Ovary (tissue), 7 donors: ENCODE measurements at regions not wholly inside any gene's neighbourhood (a gene's known extent, or its start where the extent isn't known, plus 50 kb on each side); places are given as distances from the start of the nearest gene placed in this dataset.

ENCODE experiments used
- DNase-seq, 5 donors: peaks; one replicate each; pipeline ENCODE4 v3.0.0-alpha.2; 2019 to 2020
- H3K27ac ChIP-seq, 2 donors: fragments of 200-600 bp; one replicate each; pipeline versions ENCODE4 v1.5.1 to v1.8.0; 2019 to 2022
- H3K27me3 ChIP-seq: fragments of 200-600 bp; one replicate; pipeline ENCODE4 v1.8.0; 2022
- H3K36me3 ChIP-seq: fragments of 200-600 bp; sonication (generic); one replicate; pipeline ENCODE4 v1.5.1; 2019
- H3K4me1 ChIP-seq: one replicate; pipeline ENCODE4 v1.8.1; 2013; ENCODE audit warnings: mild to moderate bottlenecking, moderate library complexity; ENCODE audit not compliant: insufficient read depth
- H3K4me3 ChIP-seq: fragments of 200-600 bp; sonication (generic); one replicate; pipeline ENCODE4 v1.5.1; 2017
- H3K9me3 ChIP-seq, 2 donors: fragments of 200-600 bp in 1 of 2; sonication (generic) in 1 of 2; one replicate each; pipeline versions ENCODE4 v1.5.1 to v1.8.1; 2013 to 2019; ENCODE audit warnings: mild to moderate bottlenecking in 1 of 2, moderate library complexity in 1 of 2
- CTCF ChIP-seq, 3 donors: fragments of 450-650 bp in 2 of 3; fragments of 200-600 bp in 1 of 3; IDR thresholded peaks; one replicate each; pipeline versions ENCODE4 v1.5.1 to v1.8.0; 2016 to 2022; ENCODE audit warnings: antibody characterized with exemption in 3 of 3, mild to moderate bottlenecking in 1 of 3
- EP300 ChIP-seq: sonication (generic); formaldehyde crosslinking; IDR thresholded peaks from one replicate; pipeline ENCODE4 v1.6.1; 2017; ENCODE audit warnings: antibody characterized with exemption
- POLR2A ChIP-seq: fragments of 450-650 bp; IDR thresholded peaks from one replicate; pipeline ENCODE4 v1.6.1; 2017; ENCODE audit warnings: antibody characterized with exemption, mild to moderate bottlenecking, moderate library complexity
- WGBS, 3 donors: extraction: QIAGEN DNeasy Blood & Tissue Kit in 1 of 3; methylation state at CpG; one replicate each; pipeline versions ENCODE4 v1.1.5 to v1.1.7; 2013 to 2017; 5-methylcytosine and 5-hydroxymethylcytosine counted together
- intact Hi-C, 4 donors: fragments of 100-400 bp; cut with DNase I; formaldehyde crosslinking; loops; one replicate each; pipeline versions ENCODE4 v1.11.0 to v1.15.1; 2022 to 2023
- donor health status: DM: no; HTN: no; CAD: no; lungs with moderate emphysema.
- donor health status: DM: no; HTN: no; CAD: no.
- donor health status: Bipolar disorder and iron deficiency.
- donor health status: DM: no; HTN: no; CAD: no.
- donor health status: DM: yes; HTN: yes; CAD: no.

GRCh38 chr5:107295914-107296313, 374.8 kb downstream of the EFNA5 start:
- intact Hi-C loops = no loop called here

GRCh38 chr5:107294669-107295068, 376.1 kb downstream of the EFNA5 start:
- H3K36me3 ChIP-seq = no peaks in the 10 kb centered on the region
- no peak overlapping the region for H3K27ac ChIP-seq
- no peak for DNase-seq
- TF ChIP-seq CTCF (IDR thresholded peaks at IDR 0.05) = no peak
- no peak for TF ChIP-seq POLR2A
- TF ChIP-seq EP300 = no peak
- H3K4me3 ChIP-seq = no peak overlapping the region
- H3K27me3 ChIP-seq = no peaks in the 10 kb centered on the region
- H3K4me1 ChIP-seq = peaks cover 3% of the 10 kb centered on the region
- intact Hi-C loops = no loop called here
- WGBS, 3 donors = 7 to 31% (median 8%) methylated on average over 1 of the region's 1 CpG
- no peaks in the 10 kb centered on the region for H3K9me3 ChIP-seq

More at GRCh38 chr5:107295914-107296313, 374.8 kb downstream of the EFNA5 start:
- DNase-seq = no peak
- TF ChIP-seq EP300 (no peak), POLR2A (no peak), CTCF (IDR thresholded peaks at IDR 0.05) (no peak)
- Histone ChIP-seq H3K27ac (no peak overlapping the region), H3K36me3 (no peaks in the 10 kb centered on the region), H3K4me3 (no peak overlapping the region), H3K4me1 (peaks cover 3% of the 10 kb centered on the region), H3K9me3 (no peaks in the 10 kb centered on the region), H3K27me3 (no peaks in the 10 kb centered on the region)
- WGBS, 3 donors = 94 to 97% (median 96%) methylated on average over 2 of the region's 2 CpGs

GRCh38 chr5:107294211-107294550, 376.6 kb downstream of the EFNA5 start:
- Histone ChIP-seq H3K9me3 (no peaks in the 10 kb centered on the region), H3K27me3 (no peaks in the 10 kb centered on the region), H3K27ac (no peak overlapping the region), H3K4me3 (no peak overlapping the region), H3K4me1 (peaks cover 3% of the 10 kb centered on the region), H3K36me3 (no peaks in the 10 kb centered on the region)
- no peak for TF ChIP-seq POLR2A
- no peak for TF ChIP-seq EP300
- no peak for TF ChIP-seq CTCF (IDR thresholded peaks at IDR 0.05)
- no peak for DNase-seq
- intact Hi-C loops = no loop called here

GRCh38 chr5:107293541-107294210, 377.1 kb downstream of the EFNA5 start:
- no peaks in the 10 kb centered on the region for H3K36me3 ChIP-seq
- WGBS, 3 donors = 5 to 9% (median 8%) methylated on average over 8 of the region's 8 CpGs
- intact Hi-C loops = no loop called here
- no peak overlapping the region for H3K4me3 ChIP-seq
- H3K27me3 ChIP-seq = no peaks in the 10 kb centered on the region
- peaks cover 3% of the 10 kb centered on the region for H3K4me1 ChIP-seq
- TF ChIP-seq CTCF (IDR thresholded peaks at IDR 0.05) = no peak
- TF ChIP-seq EP300 = no peak
- TF ChIP-seq POLR2A = no peak
- DNase-seq = no peak
- no peak overlapping the region for H3K27ac ChIP-seq
- no peaks in the 10 kb centered on the region for H3K9me3 ChIP-seq
